Panc1 (cell line): ENCODE measurements at regions not wholly inside any gene's neighbourhood (a gene's known extent, or its start where the extent isn't known, plus 50 kb on each side); places are given as distances from the start of the nearest gene placed in this dataset.

Experiments
- ATAC-seq: fragments of 200-7000 bp; cut with Tn5 transposase; 2 replicates; pipeline ENCODE4 v1.9.1; 2020; ENCODE audit warnings: mild to moderate bottlenecking, moderate library complexity
- BruUV-seq: library from RNA; stranded (reverse); fragments of 400-500 nt; replicated peaks from 2 replicates; lab custom pipeline; 2021; lab: Mats Ljungman, UMichigan
- CTCF ChIA-PET: fragments of 300-600 bp; sonication (Branson Sonifier 250); formaldehyde crosslinking; loops from one replicate; lab custom pipeline; 2022; ENCODE audit warnings: antibody characterized with exemption; lab: Charles Lee
- POLR2A ChIA-PET: fragments of 300-600 bp; sonication (Branson Sonifier 250); formaldehyde crosslinking; loops from one replicate; lab custom pipeline; 2022; ENCODE audit warnings: antibody characterized with exemption; lab: Charles Lee
- DNase-seq: peaks from one replicate; pipeline ENCODE4 v3.0.0-alpha.2; 2010; ENCODE audit warnings: low read depth, low spot score
- H3K27ac ChIP-seq: 2 replicates; pipeline ENCODE4 v1.5.1; 2011; ENCODE audit warnings: mild to moderate bottlenecking, low read length, inconsistent platforms
- H3K27me3 ChIP-seq: fragments of 200-500 bp; sonication (Bioruptor generic); 2 replicates; pipeline ENCODE4 v1.6.0; 2014; ENCODE audit warnings: low read length, inconsistent platforms; ENCODE audit not compliant: control insufficient read depth, insufficient read depth
- H3K36me3 ChIP-seq: fragments of 200-500 bp; sonication (Bioruptor generic); 2 replicates; pipeline ENCODE4 v1.5.1; 2014; ENCODE audit warnings: inconsistent platforms, mild to moderate bottlenecking, low read length, moderate library complexity; ENCODE audit not compliant: control insufficient read depth, insufficient read depth
- H3K4me1 ChIP-seq: 2 replicates; pipeline ENCODE4 v1.5.1; 2011; ENCODE audit warnings: inconsistent platforms, mild to moderate bottlenecking, low read length, moderate library complexity; ENCODE audit not compliant: control insufficient read depth, insufficient read depth
- H3K4me3 ChIP-seq, 2 experiments: 2 replicates each; pipeline ENCODE4 v1.5.1; 2011 to 2012; ENCODE audit warnings: low read depth in 2 of 2, low read length in 2 of 2, mild to moderate bottlenecking in 2 of 2, inconsistent platforms in 1 of 2, moderate library complexity in 1 of 2
- H3K9me3 ChIP-seq: fragments of 200-500 bp; sonication (Bioruptor generic); 2 replicates; pipeline ENCODE4 v1.5.1; 2014; ENCODE audit warnings: low read depth, mild to moderate bottlenecking, inconsistent platforms, low read length, moderate library complexity; ENCODE audit not compliant: control insufficient read depth, insufficient read depth
- POLR2AphosphoS5 ChIP-seq: IDR thresholded peaks from 2 replicates; pipeline ENCODE4 v1.6.1; 2012; ENCODE audit warnings: mild to moderate bottlenecking, low read depth, low read length, moderate library complexity
- SIN3A ChIP-seq: IDR thresholded peaks from 2 replicates; pipeline ENCODE4 v1.6.1; 2012; ENCODE audit warnings: low read depth, mild to moderate bottlenecking, low read length, moderate library complexity, borderline replicate concordance; ENCODE audit not compliant: insufficient read depth
- TCF7L2 ChIP-seq: IDR thresholded peaks from 2 replicates; pipeline ENCODE4 v1.6.1; 2011; ENCODE audit warnings: mild to moderate bottlenecking, low read depth, low read length, inconsistent platforms
- in situ Hi-C: cut with HindIII; loops from 2 replicates; pipeline ENCODE4 v1.10.0; 2016; ENCODE audit warnings: low sequenced_read_pairs, low pct_unique_long_range_greater_than_20kb
- intact Hi-C: fragments of 100-400 bp; cut with micrococcal nuclease; formaldehyde crosslinking; loops from one replicate; pipeline ENCODE4 v1.10.0; 2022; ENCODE audit not compliant: unreplicated experiment
- TF ChIP-seq, protein P1 (sequence below), 2 experiments: IDR thresholded peaks; 2 replicates each; pipeline ENCODE4 v1.6.1; 2011 to 2012; ENCODE audit warnings: low read depth in 2 of 2, control low read depth in 1 of 2, low read length in 1 of 2, mild to moderate bottlenecking in 1 of 2, moderate library complexity in 1 of 2; ENCODE audit not compliant: insufficient read depth in 1 of 2
- TF ChIP-seq, protein P2 (sequence below): fragments of 450-650 bp; IDR thresholded peaks from 2 replicates; pipeline ENCODE4 v1.5.1; 2017; ENCODE audit warnings: mild to moderate bottlenecking

DNA sequence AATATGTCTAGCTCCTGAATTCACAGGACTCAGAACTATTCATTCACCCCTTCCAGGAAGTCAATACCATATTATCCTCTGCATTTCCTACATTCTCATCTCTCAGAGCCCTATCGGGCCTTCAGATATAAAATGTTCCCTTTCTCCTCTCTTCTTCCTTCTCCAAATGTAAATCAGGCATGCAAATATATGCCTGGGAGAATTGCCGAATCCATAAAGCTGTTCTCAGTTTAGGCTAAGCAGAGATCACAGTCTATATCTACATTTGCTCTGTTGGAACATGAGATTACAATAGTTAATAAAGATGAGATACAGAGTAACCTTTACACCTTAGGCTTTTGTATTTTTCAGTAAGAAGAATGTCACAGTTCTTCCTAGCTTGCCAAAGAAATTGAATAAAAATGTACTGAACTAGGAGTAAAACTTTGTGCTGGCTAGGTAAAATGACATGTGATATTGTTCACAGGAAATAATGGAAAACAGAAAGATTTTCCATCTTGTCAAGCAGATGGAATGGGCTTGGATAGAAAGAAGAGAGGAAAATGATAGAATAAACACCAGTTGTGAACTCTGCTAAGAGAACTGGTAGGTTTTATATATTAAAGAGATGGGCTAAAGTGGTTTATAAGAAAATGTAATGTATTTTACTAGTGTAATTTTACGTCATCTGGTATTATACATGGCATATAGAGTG lies 161.5 kb downstream of the NRIP1 start:
- no peaks in the 10 kb centered on the region for H3K9me3 ChIP-seq
- H3K4me3 ChIP-seq: no peak overlapping the region
- H3K4me1 ChIP-seq: no peaks in the 10 kb centered on the region
- H3K27me3 ChIP-seq: no peaks in the 10 kb centered on the region
- in situ Hi-C loops (no loop called here), intact Hi-C loops (no loop called here)
- no peak overlapping the region for H3K27ac ChIP-seq
- ATAC-seq (no peak), DNase-seq (no peak)
- TF ChIP-seq POLR2AphosphoS5 (no peak), TCF7L2 (no peak), SIN3A (no peak)
- TF ChIP-seq, protein P1, sequence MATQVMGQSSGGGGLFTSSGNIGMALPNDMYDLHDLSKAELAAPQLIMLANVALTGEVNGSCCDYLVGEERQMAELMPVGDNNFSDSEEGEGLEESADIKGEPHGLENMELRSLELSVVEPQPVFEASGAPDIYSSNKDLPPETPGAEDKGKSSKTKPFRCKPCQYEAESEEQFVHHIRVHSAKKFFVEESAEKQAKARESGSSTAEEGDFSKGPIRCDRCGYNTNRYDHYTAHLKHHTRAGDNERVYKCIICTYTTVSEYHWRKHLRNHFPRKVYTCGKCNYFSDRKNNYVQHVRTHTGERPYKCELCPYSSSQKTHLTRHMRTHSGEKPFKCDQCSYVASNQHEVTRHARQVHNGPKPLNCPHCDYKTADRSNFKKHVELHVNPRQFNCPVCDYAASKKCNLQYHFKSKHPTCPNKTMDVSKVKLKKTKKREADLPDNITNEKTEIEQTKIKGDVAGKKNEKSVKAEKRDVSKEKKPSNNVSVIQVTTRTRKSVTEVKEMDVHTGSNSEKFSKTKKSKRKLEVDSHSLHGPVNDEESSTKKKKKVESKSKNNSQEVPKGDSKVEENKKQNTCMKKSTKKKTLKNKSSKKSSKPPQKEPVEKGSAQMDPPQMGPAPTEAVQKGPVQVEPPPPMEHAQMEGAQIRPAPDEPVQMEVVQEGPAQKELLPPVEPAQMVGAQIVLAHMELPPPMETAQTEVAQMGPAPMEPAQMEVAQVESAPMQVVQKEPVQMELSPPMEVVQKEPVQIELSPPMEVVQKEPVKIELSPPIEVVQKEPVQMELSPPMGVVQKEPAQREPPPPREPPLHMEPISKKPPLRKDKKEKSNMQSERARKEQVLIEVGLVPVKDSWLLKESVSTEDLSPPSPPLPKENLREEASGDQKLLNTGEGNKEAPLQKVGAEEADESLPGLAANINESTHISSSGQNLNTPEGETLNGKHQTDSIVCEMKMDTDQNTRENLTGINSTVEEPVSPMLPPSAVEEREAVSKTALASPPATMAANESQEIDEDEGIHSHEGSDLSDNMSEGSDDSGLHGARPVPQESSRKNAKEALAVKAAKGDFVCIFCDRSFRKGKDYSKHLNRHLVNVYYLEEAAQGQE (IDR thresholded peaks at IDR 0.05; ENCODE audit: insufficient read depth in 1 of 2, low read depth in 2 of 2, low read length in 1 of 2): no peak
- TF ChIP-seq, protein P2, sequence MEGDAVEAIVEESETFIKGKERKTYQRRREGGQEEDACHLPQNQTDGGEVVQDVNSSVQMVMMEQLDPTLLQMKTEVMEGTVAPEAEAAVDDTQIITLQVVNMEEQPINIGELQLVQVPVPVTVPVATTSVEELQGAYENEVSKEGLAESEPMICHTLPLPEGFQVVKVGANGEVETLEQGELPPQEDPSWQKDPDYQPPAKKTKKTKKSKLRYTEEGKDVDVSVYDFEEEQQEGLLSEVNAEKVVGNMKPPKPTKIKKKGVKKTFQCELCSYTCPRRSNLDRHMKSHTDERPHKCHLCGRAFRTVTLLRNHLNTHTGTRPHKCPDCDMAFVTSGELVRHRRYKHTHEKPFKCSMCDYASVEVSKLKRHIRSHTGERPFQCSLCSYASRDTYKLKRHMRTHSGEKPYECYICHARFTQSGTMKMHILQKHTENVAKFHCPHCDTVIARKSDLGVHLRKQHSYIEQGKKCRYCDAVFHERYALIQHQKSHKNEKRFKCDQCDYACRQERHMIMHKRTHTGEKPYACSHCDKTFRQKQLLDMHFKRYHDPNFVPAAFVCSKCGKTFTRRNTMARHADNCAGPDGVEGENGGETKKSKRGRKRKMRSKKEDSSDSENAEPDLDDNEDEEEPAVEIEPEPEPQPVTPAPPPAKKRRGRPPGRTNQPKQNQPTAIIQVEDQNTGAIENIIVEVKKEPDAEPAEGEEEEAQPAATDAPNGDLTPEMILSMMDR: no peak
- CTCF ChIA-PET: no interaction called here
- no TSS peak for BruUV-seq
- POLR2A ChIA-PET: no interaction called here
- H3K36me3 ChIP-seq: no peaks in the 10 kb centered on the region

DNA sequence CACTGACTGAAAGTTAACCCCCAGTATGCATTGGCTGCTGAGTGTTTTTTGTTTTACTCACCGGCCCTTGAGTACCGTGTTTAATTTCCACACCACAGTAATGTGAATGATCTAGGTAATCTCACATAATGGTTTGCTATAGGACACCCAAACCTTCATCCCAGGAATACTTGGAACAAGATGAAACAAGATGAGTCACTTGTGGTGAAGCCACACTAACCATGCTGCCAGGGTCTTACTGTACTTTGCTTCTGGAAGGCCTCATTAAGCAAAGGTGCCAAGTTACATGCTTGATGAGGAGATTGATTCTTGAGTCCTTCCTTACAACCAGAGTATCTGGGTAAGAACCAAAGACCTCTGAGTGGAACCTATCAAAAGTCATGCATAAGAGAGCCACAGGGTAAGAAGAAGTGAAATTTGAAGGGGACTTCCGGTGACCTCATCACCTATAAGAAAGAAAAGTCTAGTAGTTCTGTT lies 163.3 kb downstream of the NRIP1 start:
- intact Hi-C loops (no loop called here), in situ Hi-C loops (no loop called here)
- H3K9me3 ChIP-seq: no peaks in the 10 kb centered on the region
- no peak overlapping the region for H3K27ac ChIP-seq
- H3K4me3 ChIP-seq: no peak overlapping the region
- POLR2A ChIA-PET: no interaction called here
- ATAC-seq: peak; percentile 60
- no peaks in the 10 kb centered on the region for H3K36me3 ChIP-seq
- no TSS peak for BruUV-seq
- no peak for DNase-seq
- no peaks in the 10 kb centered on the region for H3K4me1 ChIP-seq
- CTCF ChIA-PET: no interaction called here
- no peaks in the 10 kb centered on the region for H3K27me3 ChIP-seq
- TF ChIP-seq SIN3A (no peak), POLR2AphosphoS5 (no peak), TCF7L2 (no peak)
- TF ChIP-seq, protein P2: no peak
- TF ChIP-seq, protein P1 (IDR thresholded peaks at IDR 0.05; ENCODE audit: insufficient read depth in 1 of 2, low read depth in 2 of 2, low read length in 1 of 2): no peak
